ENCODE measurements at regions not wholly inside any gene's neighbourhood (a gene's known extent, or its start where the extent isn't known, plus 50 kb on each side); places are given as distances from the start of the nearest gene placed in this dataset.
"Not testable (repeated sequence)": the region's sequence is repeated elsewhere in the genome, so short reads cannot be mapped to it uniquely, and the experiment has no call there.

GRCh38 chr3:109853077-109853731, 515.9 kb upstream of the DPPA4 start:
- TF ChIP-seq CTCF (IDR thresholded peaks at IDR 0.05; ENCODE audit: insufficient read depth, low read depth, low read length, missing control alignments) = no peak
- DNase-seq (ENCODE audit: low read depth) = no peak
- H3K4me3 ChIP-seq (ENCODE audit: low read depth, low read length) = no peak overlapping the region

GRCh38 chr3:109863701-109864100, 526.4 kb upstream of the DPPA4 start:
- no peak overlapping the region for H3K4me3 ChIP-seq (ENCODE audit: low read depth, low read length)
- DNase-seq (ENCODE audit: low read depth) = no peak
- no peak for TF ChIP-seq CTCF (IDR thresholded peaks at IDR 0.05; ENCODE audit: insufficient read depth, low read depth, low read length, missing control alignments)

- no peak for TF ChIP-seq CTCF (IDR thresholded peaks at IDR 0.05; ENCODE audit: insufficient read depth, low read depth, low read length, missing control alignments)
- no peak overlapping the region for H3K4me3 ChIP-seq (ENCODE audit: low read depth, low read length)
- no peak for DNase-seq (ENCODE audit: low read depth)
Observed at GRCh38 chr3:109864452-109864851, 527.1 kb upstream of the DPPA4 start.

GRCh38 chr3:109869586-109869985, 532.2 kb upstream of the DPPA4 start:
- no peak for DNase-seq (ENCODE audit: low read depth)
- no peak overlapping the region for H3K4me3 ChIP-seq (ENCODE audit: low read depth, low read length)
- TF ChIP-seq CTCF (IDR thresholded peaks at IDR 0.05; ENCODE audit: insufficient read depth, low read depth, low read length, missing control alignments) = no peak

GRCh38 chr3:109874896-109875708, 537.8 kb upstream of the DPPA4 start:
- H3K4me3 ChIP-seq (ENCODE audit: low read depth, low read length) = no peak overlapping the region
- DNase-seq (ENCODE audit: low read depth) = no peak
- no peak for TF ChIP-seq CTCF (IDR thresholded peaks at IDR 0.05; ENCODE audit: insufficient read depth, low read depth, low read length, missing control alignments)

- DNase-seq (ENCODE audit: low read depth); H3K4me3 ChIP-seq (ENCODE audit: low read depth, low read length): not testable (repeated sequence)
Observed at GRCh38 chr3:109877616-109878015, 540.3 kb upstream of the DPPA4 start.

GRCh38 chr3:109882144-109882543, 544.8 kb upstream of the DPPA4 start:
- no peak for TF ChIP-seq CTCF (IDR thresholded peaks at IDR 0.05; ENCODE audit: insufficient read depth, low read depth, low read length, missing control alignments)
- no peak for DNase-seq (ENCODE audit: low read depth)

More at GRCh38 chr3:109882144-109882543, 544.8 kb upstream of the DPPA4 start:
- no peak overlapping the region for H3K4me3 ChIP-seq (ENCODE audit: low read depth, low read length)
